GM21423 (cell line): ENCODE measurements at regions not wholly inside any gene's neighbourhood (a gene's known extent, or its start where the extent isn't known, plus 50 kb on each side); places are given as distances from the start of the nearest gene placed in this dataset.
"Not testable (repeated sequence)": the region's sequence is repeated elsewhere in the genome, so short reads cannot be mapped to it uniquely, and the experiment has no call there.

ENCODE experiments used
- ATAC-seq: cut with Tn5 transposase; IDR thresholded peaks from one replicate; pipeline ENCODE4 v1.9.1; 2021; ENCODE audit warnings: mild to moderate bottlenecking, moderate library complexity; ENCODE audit not compliant: unreplicated experiment

DNA sequence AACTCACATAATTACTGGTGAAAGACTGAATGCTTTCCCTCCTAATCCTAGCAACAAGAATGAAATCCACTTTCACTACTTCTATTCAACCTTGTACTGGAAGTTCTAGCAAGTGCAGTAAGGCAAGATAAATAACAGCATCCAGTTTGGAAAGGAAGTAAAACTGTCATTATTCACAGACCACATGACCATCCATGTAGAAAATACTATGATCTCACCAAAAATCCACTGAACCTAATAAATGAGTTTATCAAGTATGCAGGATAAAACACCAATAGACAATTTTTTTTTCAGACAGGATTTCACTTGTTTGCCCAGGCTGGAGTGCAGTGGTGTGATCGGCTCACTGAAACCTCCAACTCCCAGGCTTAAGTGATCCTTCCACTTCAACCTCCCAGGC, 117.7 kb downstream of the TMEM167A start:
- no peak for ATAC-seq

DNA sequence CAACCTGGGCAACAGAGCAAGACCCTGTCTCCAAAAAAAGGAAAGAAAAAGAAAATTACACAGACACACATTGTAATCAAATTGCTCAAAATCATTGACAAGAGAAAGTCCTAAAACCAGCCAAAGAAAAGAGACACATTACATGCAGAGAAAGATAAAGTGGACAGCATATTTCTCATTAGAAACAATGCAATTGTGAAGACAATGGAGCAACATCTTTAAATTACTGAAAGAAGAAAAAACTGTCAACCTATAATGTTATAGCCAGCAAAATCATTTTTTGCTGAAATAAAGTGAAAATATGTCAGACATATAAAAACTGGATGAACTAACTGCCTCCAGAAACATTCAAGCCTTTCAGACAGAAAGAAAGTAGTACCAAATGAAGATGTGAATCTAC, 120.6 kb downstream of the TMEM167A start:
- ATAC-seq, result no peak

DNA sequence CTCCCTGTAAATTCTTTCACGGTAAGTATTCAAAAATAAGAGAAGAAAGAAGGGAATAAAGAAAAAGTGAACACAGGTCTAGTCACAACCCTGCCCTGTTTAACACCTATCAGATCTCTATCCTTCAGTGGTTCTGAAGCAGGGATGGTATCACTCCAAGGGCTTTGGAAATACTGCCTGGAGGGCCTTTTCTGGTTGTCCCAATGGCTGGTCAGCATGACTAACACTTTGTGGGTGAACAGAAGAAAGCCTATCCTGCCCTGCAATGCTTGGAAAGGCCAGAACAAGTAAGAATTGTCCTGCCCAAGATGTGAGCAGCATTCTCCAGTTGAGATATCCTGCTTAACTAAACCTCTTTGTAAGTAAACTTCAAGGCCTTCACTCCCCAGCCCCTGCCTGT, 124.9 kb downstream of the TMEM167A start:
- ATAC-seq, result no peak

DNA sequence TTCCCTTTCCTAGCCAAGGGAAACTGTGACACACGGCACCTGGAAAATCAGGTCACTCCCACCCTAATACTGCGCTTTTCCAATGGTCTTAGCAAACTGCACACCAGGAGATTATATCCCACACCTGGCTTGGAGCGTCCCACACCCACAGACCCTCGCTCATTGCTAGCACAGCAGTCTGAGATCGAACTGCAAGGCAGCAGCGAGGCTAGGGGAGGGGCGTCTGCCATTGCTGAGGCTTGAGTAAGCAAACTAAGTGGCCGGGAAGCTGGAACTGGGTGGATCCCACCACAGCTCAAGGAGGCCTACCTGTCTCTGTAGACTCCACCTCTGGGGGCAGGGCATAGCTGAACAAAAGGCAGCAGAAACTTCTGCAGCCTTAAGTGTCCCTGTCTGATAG, 132.9 kb downstream of the TMEM167A start:
- ATAC-seq, result not testable (repeated sequence)

DNA sequence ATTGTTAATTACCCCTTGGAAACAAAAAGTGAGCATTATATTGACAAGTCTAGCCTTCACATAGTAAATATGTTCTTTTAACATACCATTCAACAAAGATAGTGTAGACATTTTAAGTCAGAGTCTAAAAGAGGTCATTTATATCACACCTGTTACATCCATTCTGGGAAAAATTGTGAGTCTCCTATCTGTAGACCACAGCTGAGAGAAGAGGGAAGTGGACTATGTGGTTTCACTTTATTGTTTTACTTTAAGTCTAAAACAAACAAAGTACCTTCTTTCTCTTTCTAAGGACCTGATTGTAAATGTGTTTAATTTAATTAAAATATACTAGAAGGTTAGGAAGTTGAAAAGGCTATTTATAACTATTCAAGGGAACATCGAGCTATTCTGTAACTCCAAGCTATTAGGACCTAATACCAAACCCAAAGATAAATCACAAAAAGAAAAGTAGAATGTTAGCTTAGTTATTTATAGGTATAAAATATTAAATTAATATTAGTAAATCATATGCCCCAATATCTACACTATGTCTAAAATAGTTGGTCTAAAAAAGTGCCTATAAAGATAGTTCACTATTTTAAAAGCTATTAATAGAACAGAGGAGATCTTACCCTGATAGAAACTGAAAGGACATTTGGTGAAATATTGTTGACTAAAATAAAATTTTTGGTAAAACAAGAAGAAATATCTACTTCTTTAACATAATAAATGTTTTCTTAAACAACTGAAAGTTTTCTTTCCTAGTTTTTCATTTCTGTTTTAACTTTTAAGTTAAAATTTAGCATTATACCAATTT, 134.9 kb downstream of the TMEM167A start:
- ATAC-seq, result peak; percentile 69

DNA sequence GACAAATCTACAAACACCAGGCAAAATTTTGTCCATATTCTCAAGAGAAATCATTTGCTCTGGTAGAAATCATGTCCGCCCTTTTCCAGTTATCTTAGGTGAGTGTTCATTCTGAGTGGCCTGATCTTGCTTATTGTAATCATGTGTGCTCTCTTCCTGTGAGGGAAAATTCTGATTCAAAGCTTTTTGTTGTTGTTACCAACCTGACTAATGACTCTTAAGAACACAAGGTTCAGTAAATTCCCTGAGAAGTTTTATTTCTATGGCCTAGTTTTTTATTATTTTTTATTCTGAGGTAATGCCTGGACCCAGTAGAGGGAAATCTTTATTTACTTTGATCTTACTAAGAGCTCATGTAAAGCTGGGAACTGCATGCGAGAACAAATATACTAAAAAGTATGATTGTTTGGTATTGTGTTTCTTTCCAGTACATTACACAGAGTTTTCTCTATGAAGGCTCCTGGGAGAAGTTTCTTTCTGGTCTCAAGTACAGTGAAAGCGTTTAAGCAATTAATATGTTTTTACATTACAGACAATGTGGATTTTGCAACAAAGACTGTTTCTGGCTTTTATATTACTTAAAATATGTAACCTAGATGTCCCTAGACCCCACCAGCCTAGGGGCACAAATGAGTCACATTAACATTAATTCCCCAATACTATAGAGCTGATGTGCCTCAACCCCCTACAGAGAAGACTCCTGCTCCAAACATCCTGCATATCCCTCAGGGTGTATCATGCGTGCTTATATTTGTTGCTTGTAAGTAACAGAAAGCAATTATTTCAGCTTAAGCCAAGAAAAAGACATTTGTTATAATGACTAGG, 138.1 kb downstream of the TMEM167A start:
- no peak for ATAC-seq

DNA sequence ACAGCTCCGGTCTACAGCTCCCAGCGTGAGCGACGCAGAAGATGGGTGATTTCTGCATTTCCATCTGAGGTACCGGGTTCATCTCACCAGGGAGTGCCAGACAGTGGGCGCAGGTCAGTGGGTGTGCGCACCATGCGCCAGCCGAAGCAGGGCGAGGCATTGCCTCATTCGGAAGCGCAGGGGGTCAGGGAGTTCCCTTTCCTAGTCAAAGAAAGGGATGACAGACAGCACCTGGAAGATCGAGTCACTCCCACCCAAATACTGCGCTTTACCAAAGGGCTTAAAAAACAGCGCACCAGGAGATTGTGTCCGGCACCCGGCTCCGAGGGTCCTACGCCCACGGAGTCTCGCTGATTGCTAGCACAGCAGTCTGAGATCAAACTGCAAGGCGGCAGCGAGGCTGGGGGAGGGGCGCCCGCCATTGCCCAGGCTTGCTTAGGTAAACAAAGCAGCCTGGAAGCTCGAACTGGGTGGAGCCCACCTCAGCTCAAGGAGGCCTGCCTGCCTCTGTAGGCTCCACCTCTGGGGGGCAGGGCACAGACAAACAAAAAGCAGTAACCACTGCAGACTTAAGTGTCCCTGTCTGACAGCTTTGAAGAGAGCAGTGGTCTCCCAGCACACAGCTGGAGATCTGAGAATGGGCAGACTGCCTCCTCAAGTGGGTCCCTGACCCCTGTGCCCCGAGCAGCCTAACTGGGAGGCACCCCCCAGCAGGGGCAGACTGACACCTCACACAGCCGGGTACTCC, 144.5 kb downstream of the TMEM167A start:
- not testable (repeated sequence) for ATAC-seq

DNA sequence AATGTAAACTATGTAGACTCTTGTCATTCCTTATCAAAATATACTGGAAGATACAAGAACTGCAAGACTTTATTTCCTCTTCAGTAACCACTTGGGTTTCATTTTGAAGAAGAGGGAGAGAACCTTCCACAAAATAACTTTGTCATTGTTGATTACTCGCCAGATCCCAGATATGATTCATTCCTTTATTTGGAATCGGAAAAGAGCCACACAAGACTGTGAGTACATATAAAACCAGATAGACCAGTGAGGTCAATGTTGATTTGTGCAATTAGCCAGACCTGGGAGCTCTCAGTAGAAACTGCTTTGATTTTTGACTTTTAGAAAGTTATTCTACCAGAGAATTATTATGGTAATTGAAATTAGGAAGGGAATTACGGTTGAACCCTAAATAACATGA, 146.1 kb downstream of the TMEM167A start:
- no peak for ATAC-seq

DNA sequence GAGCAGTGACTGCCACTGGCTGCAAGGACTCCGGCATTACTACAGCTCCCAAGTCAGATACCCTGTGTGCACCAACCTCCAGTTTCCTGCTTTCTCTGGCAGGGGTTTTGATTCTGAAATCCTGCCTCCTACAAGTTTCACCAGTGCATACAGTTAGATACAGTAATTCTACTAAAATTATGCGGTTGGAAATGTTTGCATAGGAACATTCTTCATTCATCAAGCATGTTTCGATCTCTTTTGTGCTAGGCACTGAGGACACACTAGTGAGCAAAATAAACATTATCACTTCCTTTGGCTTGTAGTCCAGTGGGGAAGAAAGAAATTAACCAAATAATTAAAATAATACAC, 152.2 kb downstream of the TMEM167A start:
- no peak for ATAC-seq

DNA sequence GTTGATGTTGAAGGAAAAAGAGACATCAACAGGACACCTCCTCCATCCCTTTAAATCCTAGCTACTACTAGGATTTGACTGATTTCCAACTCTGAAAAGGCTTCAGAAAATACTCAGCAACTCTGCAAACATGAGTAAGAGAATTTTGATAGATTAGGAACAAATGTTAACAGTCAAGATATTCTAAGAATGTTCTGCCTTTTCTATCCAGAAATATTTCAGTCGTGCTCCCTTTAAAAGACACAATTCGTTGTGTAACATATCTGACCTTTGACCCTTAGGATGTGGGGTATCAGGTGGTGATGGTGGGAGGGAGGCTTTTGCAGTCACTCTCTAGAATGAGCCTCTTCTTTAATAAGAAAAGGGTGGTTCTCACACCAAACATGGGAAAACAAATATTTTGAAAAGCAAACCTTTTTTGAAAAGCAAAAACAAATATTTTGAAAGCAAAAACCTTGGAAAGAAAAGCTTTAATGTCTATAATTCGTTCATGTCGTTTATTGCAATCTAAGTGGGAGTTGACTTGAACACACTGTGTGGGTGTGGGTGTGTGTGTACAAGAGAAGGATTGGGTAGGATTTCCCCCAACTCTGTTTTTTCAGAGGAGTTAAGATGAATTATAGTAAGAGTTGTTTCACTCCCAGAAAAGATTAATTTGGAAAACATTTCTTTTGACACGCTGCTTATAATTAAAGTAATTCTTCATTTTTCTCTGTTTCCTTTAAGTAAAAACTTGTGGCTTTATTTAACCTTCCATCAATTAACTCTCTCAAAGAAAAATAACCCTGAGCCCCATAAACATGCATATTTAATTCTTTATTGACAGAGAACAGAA, 152.8 kb downstream of the TMEM167A start:
- ATAC-seq, result no peak

DNA sequence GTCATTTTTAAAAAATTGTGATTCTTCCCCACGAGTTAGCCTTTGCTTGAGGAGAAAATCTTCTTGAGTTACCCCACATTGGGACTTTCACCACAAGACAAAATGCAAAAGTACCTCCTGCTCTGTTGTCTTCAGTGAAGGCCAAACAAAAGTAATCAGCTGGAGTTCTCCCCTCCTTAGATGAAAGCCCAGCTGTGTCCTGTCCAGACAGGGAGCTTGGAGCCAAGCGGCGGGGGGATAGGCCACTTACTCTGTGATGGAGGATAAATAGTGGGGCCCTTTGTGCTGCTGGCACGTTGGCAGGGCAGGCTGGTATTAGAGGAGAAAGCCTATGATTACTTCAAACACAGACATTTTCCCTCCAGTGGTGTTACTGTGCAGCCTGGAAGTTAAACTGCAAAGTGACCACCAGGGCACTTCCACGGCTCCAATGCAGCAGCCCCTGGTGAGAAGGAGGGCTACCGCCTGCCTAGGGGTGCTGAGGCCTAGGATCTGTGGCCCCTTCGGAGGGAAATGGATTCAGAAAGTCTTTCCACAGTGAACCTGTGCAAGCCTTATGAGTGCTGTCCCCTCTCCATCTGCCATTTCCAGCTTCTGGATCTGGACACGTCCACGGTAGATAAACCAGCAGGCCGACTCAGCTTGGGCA, 155.0 kb downstream of the TMEM167A start:
- ATAC-seq, result no peak

DNA sequence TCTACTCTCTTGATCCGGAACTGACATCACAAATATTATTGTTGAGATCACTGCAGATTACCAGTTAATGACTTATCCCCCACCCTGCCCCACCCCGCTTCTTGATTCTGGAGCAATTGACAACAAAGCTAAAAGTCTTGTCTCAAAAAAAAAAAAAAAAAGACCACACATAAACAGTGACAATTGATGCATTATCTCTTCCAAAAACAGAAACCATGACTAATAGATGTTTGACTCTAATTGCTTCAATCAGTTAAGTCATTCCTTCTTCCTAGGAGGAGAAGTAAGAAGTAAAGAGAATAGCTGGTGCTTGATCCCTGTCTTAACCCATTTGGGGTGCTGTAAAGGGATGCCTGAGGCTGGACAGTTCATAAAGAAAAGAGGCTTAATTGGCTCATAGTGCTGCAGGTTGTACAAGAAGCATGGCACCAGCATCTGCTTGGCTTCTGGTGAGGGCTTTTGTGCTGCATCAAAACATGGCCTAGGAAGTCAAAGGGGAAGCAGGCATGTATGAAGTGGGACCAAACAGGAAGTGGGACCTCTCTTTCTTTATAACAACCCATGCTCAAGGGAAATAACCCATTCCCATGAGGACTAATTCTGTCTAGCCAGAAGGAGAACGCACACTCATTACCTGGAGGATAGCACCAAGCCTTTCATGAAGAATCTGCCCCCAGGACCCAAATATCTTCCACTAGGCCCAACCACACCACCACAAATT, 158.7 kb downstream of the TMEM167A start:
- no peak for ATAC-seq

DNA sequence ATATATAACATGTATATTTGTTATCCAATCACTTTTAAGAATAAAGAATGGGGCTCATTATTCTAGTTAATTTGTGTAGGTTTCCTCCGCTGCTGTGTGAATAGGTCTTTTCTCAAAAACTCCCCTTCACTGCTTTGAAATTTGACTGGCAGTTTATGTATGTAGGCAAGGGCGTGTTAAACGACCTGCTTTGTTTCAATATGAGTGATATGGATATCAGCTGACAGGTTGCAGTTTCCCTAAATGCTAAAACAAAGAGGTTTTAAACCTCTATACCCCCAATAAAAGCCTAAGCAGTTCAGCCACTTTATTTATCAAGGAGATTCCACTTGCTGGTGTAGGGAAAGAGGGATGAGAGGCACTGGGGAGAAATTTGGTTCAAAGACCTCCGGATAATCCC, 159.6 kb downstream of the TMEM167A start:
- no peak for ATAC-seq

DNA sequence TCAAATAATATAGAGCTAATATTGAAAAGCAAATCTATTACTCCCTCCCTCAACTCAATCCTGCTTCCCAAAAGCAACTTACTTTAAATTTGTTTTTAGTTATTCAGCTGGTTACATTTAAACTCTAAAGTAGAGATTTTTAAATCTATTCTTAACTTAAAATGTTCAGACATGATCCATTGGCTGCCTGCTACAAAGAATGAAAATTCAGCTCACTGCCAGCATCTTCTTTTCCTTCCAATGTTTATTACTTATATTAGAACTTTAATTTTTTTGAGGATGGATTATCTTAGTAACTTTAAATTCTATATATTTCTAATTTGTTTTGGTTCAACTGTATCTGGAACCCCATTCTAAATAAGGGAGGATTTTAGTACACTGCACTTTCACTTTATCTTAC, 163.2 kb downstream of the TMEM167A start:
- no peak for ATAC-seq

DNA sequence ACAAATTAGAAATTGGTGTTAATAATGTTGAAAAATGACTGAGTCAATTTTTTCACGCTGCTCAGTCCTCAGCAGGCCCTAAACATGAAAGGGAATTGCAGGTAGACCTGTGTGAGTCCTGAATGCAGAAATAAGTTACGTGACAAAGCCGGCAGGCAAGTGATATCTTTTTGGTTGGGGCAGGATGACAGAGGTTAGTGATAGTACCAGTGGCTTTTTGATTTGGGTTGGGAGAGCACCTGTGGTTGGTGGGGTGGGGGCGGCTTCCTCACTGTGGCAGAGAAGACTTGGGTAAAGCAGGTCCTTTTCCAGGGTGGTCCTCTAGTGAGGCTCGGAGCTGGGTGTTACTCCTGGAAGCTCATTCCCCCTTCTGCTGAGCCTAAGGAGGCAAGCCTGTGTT, 164.7 kb downstream of the TMEM167A start:
- no peak for ATAC-seq

DNA sequence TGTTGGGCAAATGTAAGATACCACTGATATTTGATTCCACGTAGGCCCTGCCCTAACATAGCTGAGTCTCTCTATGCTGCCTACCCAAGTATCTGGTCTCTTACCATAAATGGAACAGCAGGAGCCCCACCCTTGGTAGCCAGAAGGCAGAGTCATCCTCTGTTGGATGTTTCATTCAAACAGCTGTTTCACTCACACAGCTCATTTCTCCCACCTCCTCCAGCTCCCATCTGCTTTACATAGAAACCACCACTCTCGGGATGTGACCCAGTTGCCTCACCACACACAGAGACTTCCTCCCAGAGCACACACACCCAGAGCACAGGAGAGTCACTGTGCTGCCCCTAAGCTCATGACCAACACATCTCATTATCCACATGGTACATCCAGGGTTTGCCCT, 165.3 kb downstream of the TMEM167A start:
- no peak for ATAC-seq

DNA sequence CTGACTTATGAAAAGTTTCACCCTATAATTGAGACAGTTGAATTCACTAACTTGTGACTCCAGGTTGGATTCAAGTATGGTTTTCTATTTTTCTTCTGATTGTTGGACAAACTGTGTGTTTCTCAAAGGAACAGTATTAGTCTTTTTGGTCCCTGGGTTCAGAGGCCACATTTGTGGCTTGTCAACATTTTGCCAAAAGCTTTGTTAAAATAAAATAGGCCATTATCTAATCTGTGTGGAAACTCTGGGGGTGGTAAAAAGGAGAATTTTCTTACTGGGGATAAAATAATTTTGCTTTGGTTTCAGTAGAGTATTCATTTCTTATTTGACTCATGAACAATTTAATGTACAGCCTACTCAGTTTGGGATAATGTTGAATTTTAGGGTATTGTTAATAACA, 166.3 kb downstream of the TMEM167A start:
- ATAC-seq, result no peak

DNA sequence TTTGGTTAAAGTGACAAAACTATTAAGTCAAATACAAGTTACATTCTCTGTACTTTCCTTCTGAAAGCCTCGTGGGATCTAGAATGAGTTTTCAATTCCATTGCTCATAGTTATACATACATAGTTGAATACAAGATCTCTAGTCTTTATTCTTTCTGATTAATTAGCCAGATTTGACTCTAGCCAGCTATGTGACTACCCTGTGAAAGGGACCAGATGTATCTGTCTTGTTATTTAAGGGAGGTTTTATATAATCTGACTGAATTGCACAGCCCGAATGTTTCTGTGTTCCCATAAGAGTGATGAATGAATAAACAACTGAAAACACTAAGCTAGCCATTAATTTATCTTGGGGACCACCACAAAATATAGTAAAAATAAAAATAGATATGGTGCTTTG, 166.7 kb downstream of the TMEM167A start:
- ATAC-seq, result no peak

DNA sequence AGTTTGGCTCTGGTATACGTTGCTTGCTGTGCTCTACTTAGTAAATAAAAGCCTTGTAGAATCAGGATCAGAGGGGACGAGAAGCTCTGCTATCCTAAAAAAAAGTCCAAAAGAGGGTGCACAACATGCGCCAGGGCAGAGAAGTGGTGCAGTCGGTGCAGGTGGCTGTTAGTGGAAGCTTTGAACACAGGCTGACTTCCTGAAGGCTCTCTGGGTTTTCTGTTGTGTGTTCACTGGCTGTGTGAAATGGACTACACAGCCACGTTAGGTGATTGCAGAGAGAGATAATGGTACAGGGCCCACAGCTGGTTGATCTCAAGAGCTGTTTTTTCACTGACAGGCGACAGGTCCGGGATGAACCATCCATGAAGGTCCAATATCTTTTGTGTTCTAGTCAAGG, 167.4 kb downstream of the TMEM167A start:
- ATAC-seq, result no peak

DNA sequence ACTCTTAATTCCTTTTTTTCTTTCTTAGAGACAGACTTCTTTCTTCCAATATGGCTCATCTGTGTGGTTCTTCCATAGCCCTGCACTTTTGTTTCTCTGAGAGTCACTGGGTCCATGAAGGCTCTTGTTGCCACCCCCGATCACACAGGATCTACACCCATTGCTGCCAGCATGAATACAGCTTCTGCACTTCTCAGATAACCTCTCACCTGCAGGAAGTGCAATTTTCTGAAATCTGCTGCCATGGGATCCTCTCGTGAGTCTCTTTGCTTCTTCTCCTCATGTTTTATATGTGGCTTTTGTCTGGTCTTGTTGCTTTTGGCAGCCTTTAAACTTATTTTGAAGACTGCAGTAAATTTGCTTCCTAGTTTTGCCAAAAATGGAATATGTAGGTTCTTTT, 171.2 kb downstream of the TMEM167A start:
- ATAC-seq, result no peak
